SIG-M5 treated with dmso at 0.1 percent for 504 hours (cell line): ENCODE measurements at regions not wholly inside any gene's neighbourhood (a gene's known extent, or its start where the extent isn't known, plus 50 kb on each side); places are given as distances from the start of the nearest gene placed in this dataset.
A peak's percentile ranks its signal among the peaks of the same experiment; 100 is the strongest.

Experiments
- DNase-seq: peaks from one replicate; lab custom pipeline; 2025; ENCODE audit not compliant: unreplicated experiment; lab: John Stamatoyannopoulos, UW

- no peak for DNase-seq
These were observed 83.6 kb upstream of the BARX2 start for GRCh38 chr11:129292092-129292491.

- no peak for DNase-seq
These were observed 84.1 kb upstream of the BARX2 start for GRCh38 chr11:129291546-129291945.

- DNase-seq, result no peak
These were observed 84.7 kb upstream of the BARX2 start for GRCh38 chr11:129290966-129291365.

GRCh38 chr11:129289350-129290040 is 86.2 kb upstream of the BARX2 start:
- DNase-seq, result no peak

GRCh38 chr11:129287920-129288319 is 87.7 kb upstream of the BARX2 start:
- DNase-seq, result no peak

GRCh38 chr11:129286813-129287212 is 88.8 kb upstream of the BARX2 start:
- DNase-seq, result no peak

GRCh38 chr11:129285402-129285786 is 90.3 kb upstream of the BARX2 start:
- no peak for DNase-seq

- DNase-seq, result no peak
These were observed 91.0 kb upstream of the ARHGAP32 start for GRCh38 chr11:129283141-129283540.

- no peak for DNase-seq
These were observed 90.5 kb upstream of the ARHGAP32 start for GRCh38 chr11:129282634-129283033.

GRCh38 chr11:129281471-129282415 is 89.6 kb upstream of the ARHGAP32 start:
- no peak for DNase-seq

GRCh38 chr11:129280027-129280811 is 88.1 kb upstream of the ARHGAP32 start:
- peak; percentile 19 for DNase-seq

- peak; percentile 62 for DNase-seq
These were observed 87.4 kb upstream of the ARHGAP32 start for GRCh38 chr11:129279326-129280026.

GRCh38 chr11:129278586-129279319 is 86.6 kb upstream of the ARHGAP32 start:
- no peak for DNase-seq

GRCh38 chr11:129277198-129277843 is 85.2 kb upstream of the ARHGAP32 start:
- DNase-seq, result no peak

- DNase-seq, result no peak
These were observed 83.7 kb upstream of the ARHGAP32 start for GRCh38 chr11:129275828-129276227.

GRCh38 chr11:129273944-129274711 is 82.0 kb upstream of the ARHGAP32 start:
- no peak for DNase-seq

GRCh38 chr11:129273322-129273721 is 81.2 kb upstream of the ARHGAP32 start:
- no peak for DNase-seq

GRCh38 chr11:129271030-129271429 is 78.9 kb upstream of the ARHGAP32 start:
- no peak for DNase-seq

GRCh38 chr11:129270446-129270845 is 78.3 kb upstream of the ARHGAP32 start:
- DNase-seq, result no peak
